GM12878 (cell line): ENCODE measurements at regions not wholly inside any gene's neighbourhood (a gene's known extent, or its start where the extent isn't known, plus 50 kb on each side); places are given as distances from the start of the nearest gene placed in this dataset.
"Not testable (repeated sequence)": the region's sequence is repeated elsewhere in the genome, so short reads cannot be mapped to it uniquely, and the experiment has no call there.

Experiments
- ATAC-seq: fragments of 200-7000 bp; cut with Tn5 transposase; 3 replicates; pipeline ENCODE4 v1.9.1; 2020; ENCODE audit warnings: mild to moderate bottlenecking, moderate library complexity
- BruUV-seq: library from RNA; stranded (reverse); fragments of 400-500 nt; replicated peaks from 2 replicates; lab custom pipeline; 2021; lab: Mats Ljungman, UMichigan
- CTCF ChIA-PET: fragments of 300-600 bp; sonication (Branson Sonifier 250); formaldehyde crosslinking; extraction: SDS; loops from one replicate; lab custom pipeline; 2021; ENCODE audit warnings: inconsistent platforms; lab: Yijun Ruan, JAX
- POLR2A ChIA-PET: fragments of 350-600 bp; formaldehyde crosslinking; extraction: SDS; loops from one replicate; lab custom pipeline; 2021; ENCODE audit warnings: inconsistent platforms; lab: Charles Lee
- RAD21 ChIA-PET: fragments of 300-600 bp; sonication (Branson Sonifier 250); formaldehyde crosslinking; loops from one replicate; lab custom pipeline; 2023; ENCODE audit warnings: antibody characterized with exemption; ENCODE audit not compliant: unreplicated experiment; lab: Charles Lee
- SMC1A ChIA-PET: fragments of 300-600 bp; sonication (Branson Sonifier 250); formaldehyde crosslinking; loops from one replicate; lab custom pipeline; 2023; ENCODE audit not compliant: unreplicated experiment, uncharacterized antibody; lab: Charles Lee
- DNase-seq: peaks from one replicate; pipeline ENCODE4 v3.0.0-alpha.2; 2011; ENCODE audit warnings: low read depth, low spot score
- FAIRE-seq: peaks from 3 replicates; lab custom pipeline; 2011; peaks lifted over from hg19 to GRCh38; lab: Jason Lieb, UNC
- H2AFZ ChIP-seq: 2 replicates; pipeline ENCODE4 v1.6.0; 2011; ENCODE audit warnings: low read depth, low read length, control low read depth; ENCODE audit not compliant: control insufficient read depth
- H3K27ac ChIP-seq: 2 replicates; pipeline ENCODE4 v1.5.1; 2011; ENCODE audit warnings: control low read depth; ENCODE audit not compliant: control insufficient read depth, insufficient read depth
- H3K27me3 ChIP-seq, 2 experiments: replicated peaks in 1 of 2; 2 replicates each; pipeline versions ENCODE4 v1.6.0 to v1.6.1; 2011; ENCODE audit warnings: low read length in 1 of 2; ENCODE audit not compliant: control insufficient read depth in 2 of 2, insufficient read depth in 2 of 2
- H3K36me3 ChIP-seq, 2 experiments: 2 replicates each; pipeline ENCODE4 v1.5.1; 2011; ENCODE audit warnings: low read length in 1 of 2; ENCODE audit not compliant: control insufficient read depth in 2 of 2, insufficient read depth in 2 of 2
- H3K4me1 ChIP-seq: 2 replicates; pipeline ENCODE4 v1.6.1; 2011; ENCODE audit warnings: mild to moderate bottlenecking, low read length, moderate library complexity, mixed read lengths; ENCODE audit not compliant: control insufficient read depth, insufficient read depth
- H3K4me2 ChIP-seq: 2 replicates; pipeline ENCODE4 v1.6.0; 2011; ENCODE audit warnings: control low read depth; ENCODE audit not compliant: control insufficient read depth, insufficient read depth
- H3K4me3 ChIP-seq: fragments of 200-600 bp; sonication (generic); 2 replicates; pipeline ENCODE4 v1.5.1; 2016
- H3K79me2 ChIP-seq: 2 replicates; pipeline ENCODE4 v1.6.0; 2011; ENCODE audit warnings: low read length; ENCODE audit not compliant: control insufficient read depth, insufficient read depth
- H3K9ac ChIP-seq: 2 replicates; pipeline ENCODE4 v1.8.0; 2011; ENCODE audit warnings: low read length, control low read depth, mixed read lengths; ENCODE audit not compliant: control insufficient read depth, insufficient read depth
- H3K9me3 ChIP-seq: replicated peaks from 3 replicates; pipeline ENCODE4 v1.5.1; 2011; ENCODE audit warnings: mild to moderate bottlenecking, low read length; ENCODE audit not compliant: control insufficient read depth, insufficient read depth
- H4K20me1 ChIP-seq: 2 replicates; pipeline ENCODE4 v1.6.0; 2011; ENCODE audit not compliant: control insufficient read depth, insufficient read depth
- WGBS: methylation state at CpG from one replicate; pipeline ENCODE4 v1.1.6; 2016; ENCODE audit warnings: low lambda C conversion rate; ENCODE audit not compliant: insufficient replicate concordance, insufficient coverage; ENCODE audit errors: missing lambda C conversion rate; 5-methylcytosine and 5-hydroxymethylcytosine counted together
- in situ Hi-C: fragments of 300-500 bp; cut with MboI; formaldehyde crosslinking; loops from 9 replicates; pipeline ENCODE4 v1.14.3; 2018; ENCODE audit warnings: mixed read lengths
- intact Hi-C: fragments of 100-400 bp; cut with micrococcal nuclease; formaldehyde crosslinking; loops from one replicate; pipeline ENCODE4 v1.14.2; 2022; ENCODE audit not compliant: unreplicated experiment

DNA sequence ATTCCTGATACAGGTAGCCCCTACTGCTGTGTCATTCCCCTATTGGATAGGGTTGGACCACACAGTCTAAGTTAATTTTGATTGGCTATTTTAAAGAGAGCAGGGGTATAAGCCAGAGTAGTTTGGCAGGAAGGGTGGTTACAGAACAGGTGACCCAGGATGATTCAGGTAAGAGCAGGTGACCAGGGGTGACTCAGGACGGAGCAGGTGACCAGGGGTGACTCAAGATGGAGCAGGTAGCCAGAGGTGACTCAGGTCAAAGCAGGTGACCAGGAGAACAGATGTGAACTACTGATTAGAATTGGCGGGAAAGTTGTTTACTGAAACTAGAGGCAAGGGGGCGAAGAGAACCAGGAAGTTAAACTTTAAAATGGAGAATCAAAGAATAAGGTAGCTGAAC, 50.5 kb upstream of the MYL1 start:
- ChIA-PET CTCF (interaction anchor here (0.6 kb wide), 1 partner anchor 10 kb away, joined by 3 read pairs; no protein-coding TSS in a partner anchor), RAD21 (interaction anchor here (0.6 to 2.5 kb wide), 2 partner anchors 33 to 62 kb away, joined by 3 to 11 read pairs; no protein-coding TSS in a partner anchor), SMC1A (interaction anchor here (1.3 to 2.0 kb wide), 2 partner anchors 113 to 115 kb away, joined by 3 to 11 read pairs; no protein-coding TSS in a partner anchor)
- H3K27ac ChIP-seq, H3K4me1 ChIP-seq, H3K9ac ChIP-seq, BruUV-seq, in situ Hi-C loops, FAIRE-seq, H3K36me3 ChIP-seq, H3K4me3 ChIP-seq, ATAC-seq, DNase-seq, H3K4me2 ChIP-seq, H2AFZ ChIP-seq, intact Hi-C loops, POLR2A ChIA-PET, H3K9me3 ChIP-seq, H3K79me2 ChIP-seq, H4K20me1 ChIP-seq, H3K27me3 ChIP-seq: not testable (repeated sequence)
- WGBS, result 40% methylated on average over 3 of the region's 3 CpGs
